Ramos (cell line): ENCODE measurements at regions not wholly inside any gene's neighbourhood (a gene's known extent, or its start where the extent isn't known, plus 50 kb on each side); places are given as distances from the start of the nearest gene placed in this dataset.

Experiments used
- in situ Hi-C: fragments of 300-500 bp; cut with MboI; formaldehyde crosslinking; loops from one replicate; pipeline ENCODE4 v1.14.3; 2022; ENCODE audit warnings: low sequenced_read_pairs; ENCODE audit not compliant: unreplicated experiment

- in situ Hi-C loops = loop anchor here (25.0 kb wide), 1 partner anchor 1746 kb away; no protein-coding TSS in a partner anchor
Measured at GRCh38 chr4:177566691-177567090, 124.5 kb upstream of the AGA start.

GRCh38 chr4:177568931-177569330 is 126.7 kb upstream of the AGA start:
- in situ Hi-C loops = loop anchor here (25.0 kb wide), 1 partner anchor 1743 kb away; no protein-coding TSS in a partner anchor

DNA sequence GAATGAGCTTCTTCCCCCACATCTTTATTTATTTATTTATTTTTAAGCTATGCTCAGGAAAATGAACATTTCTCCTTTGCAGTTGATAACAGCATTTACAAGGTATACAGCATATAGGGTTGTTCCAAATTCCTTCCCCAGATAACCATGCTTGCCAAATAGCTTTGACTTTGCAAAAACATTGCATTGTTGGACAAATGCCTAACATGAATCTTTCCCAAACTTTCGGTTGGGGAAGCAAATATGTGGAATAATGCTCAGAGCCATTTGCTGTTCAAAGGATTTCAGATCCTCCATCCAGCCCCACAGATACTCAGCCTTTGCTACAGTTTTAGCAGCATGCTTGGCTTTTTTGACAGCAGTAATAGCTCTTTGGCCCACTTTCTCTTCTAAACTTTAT is 127.2 kb upstream of the AGA start:
- in situ Hi-C loops = loop anchor here (25.0 kb wide), 1 partner anchor 1743 kb away; no protein-coding TSS in a partner anchor

- in situ Hi-C loops = loop anchor here (25.0 kb wide), 1 partner anchor 1739 kb away; no protein-coding TSS in a partner anchor
Measured at GRCh38 chr4:177573507-177573906, 131.3 kb upstream of the AGA start.

- in situ Hi-C loops = loop anchor here (25.0 kb wide), 1 partner anchor 1738 kb away; no protein-coding TSS in a partner anchor
Measured at GRCh38 chr4:177574446-177574845, 132.2 kb upstream of the AGA start.

DNA sequence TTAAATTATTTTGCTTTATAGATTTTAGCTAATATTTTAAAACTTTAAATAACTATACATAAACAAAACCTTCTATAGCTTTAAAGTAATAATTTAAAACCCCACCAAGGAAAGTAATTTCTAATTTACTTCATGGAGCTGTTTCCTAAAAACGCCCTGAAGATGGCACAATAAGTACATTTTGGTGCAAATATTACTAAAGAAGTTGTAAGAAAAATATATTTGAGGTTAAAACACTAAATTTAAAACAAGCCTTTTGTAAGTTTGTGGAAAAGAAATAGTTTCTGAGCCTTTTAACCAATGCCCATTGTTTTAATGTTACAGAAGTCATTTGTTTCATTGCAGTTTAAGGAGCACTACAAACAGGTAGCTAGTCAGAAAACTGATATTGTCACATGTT is 137.4 kb upstream of the AGA start:
- in situ Hi-C loops = no loop called here

- in situ Hi-C loops = no loop called here
Measured at GRCh38 chr4:177582992-177583391, 140.8 kb upstream of the AGA start.

GRCh38 chr4:177587989-177588388 is 145.8 kb upstream of the AGA start:
- in situ Hi-C loops = no loop called here

- in situ Hi-C loops = no loop called here
Measured at GRCh38 chr4:177595386-177595785, 153.1 kb upstream of the AGA start.

GRCh38 chr4:177596035-177596434 is 153.8 kb upstream of the AGA start:
- in situ Hi-C loops = no loop called here

DNA sequence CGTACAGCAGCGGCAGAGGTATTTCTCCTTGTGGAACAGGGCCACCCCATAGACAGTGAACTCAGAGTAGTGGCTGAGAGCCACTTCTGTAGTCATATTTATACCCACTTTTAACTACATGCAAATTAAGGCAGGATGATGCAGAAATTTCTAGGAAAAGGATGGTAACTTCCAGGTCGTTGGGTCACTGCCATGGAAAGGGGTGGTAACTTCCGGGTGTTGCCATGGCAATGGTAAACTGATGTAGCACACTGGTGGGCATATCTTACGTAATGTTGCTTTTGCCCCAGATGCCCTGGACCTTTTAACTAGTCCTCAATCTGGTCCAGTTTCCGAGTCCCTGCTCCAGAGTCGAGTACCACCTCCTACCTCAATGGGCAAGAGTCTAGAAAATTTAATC is 154.8 kb upstream of the AGA start:
- in situ Hi-C loops = no loop called here

GRCh38 chr4:177605252-177605651 is 163.0 kb upstream of the AGA start:
- in situ Hi-C loops = no loop called here

- in situ Hi-C loops = no loop called here
Measured at GRCh38 chr4:177607111-177607573, 164.9 kb upstream of the AGA start.

DNA sequence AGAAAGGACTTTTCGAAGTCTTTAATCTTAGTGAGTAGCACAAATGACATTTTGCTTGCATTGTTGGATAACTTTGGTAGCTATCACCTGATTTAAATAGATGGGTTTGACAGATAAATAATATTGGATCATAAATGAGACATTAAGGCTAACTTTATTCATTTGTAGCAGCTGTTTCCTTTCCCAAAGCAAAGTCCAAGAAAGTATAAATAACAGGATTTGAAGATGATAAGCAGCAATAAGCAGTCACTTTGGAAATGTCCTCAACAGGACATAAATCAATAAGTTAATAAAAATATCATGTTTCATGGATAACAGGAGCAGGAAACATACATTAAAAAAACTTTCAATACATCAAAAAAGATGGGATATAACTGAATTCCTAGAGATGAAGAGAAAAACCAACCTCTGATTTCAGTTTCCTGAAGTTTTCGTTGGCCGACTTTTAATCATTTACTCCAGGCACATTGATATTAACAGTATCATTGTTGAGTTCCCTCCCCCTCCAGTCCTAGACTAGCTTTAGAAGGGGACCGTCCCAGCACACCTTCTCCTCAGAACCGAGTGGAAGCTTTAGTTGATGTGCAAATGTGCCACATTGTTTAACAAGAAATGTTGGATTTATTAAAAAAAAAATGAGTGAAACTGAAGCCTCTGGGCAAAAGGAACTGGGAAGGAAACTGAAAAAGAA is 169.9 kb upstream of the AGA start:
- in situ Hi-C loops = no loop called here

DNA sequence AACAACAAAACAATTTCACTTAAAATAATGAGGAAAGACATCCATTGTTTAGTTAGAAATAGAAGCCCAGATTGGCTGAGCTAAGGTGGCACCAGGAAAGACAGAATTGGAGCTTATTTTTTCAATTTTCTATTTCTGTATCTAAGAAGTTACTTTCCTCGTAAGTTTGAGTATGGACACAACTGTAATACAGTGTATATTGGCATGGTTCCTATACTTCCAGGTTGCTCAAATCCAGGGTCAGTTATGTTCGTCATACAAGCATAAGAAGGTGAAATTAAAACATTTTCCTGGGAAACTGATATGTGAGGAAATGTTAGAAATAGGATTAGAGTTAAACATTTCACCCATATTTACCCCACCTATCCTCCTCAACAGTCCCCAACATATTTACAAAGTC is 170.4 kb upstream of the AGA start:
- in situ Hi-C loops = no loop called here

DNA sequence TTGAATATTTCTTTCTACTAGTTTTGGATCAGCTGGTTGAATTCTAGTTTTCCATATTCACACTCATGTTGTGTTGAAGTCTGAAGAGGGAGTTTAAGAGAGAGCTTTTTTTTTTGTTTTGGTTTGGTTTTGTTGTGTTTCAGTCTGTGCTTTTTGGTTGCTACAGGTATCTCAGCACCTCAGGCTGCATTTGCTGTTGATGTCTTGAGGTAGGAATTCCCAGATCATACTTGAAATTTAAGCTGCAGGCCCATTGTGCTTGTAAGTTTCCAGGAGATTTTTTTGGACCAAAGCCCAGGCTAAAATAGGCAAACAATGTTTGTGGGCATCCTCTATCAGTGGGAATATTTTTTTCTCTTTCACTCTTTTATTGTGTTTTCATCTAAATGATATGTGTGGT is 190.2 kb upstream of the AGA start:
- in situ Hi-C loops = no loop called here

DNA sequence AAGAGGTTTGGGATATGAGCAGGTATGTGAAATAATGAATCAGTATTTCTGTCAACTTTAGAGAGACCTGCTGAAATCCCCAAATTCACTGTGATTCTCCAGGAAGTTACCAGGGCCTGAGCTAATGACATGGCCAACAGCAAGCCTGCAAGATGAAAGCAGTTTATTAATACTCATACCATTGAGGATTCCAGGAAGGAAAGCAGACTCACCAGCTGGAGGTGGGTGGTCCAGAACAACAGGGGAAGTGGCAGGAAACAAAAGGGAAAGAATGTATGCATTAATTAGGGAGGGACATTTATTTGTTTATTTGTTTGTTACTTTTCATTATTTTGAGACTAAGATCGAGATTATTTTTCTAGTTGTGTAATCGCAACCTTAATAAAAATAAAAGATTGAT is 196.6 kb upstream of the AGA start:
- in situ Hi-C loops = no loop called here

DNA sequence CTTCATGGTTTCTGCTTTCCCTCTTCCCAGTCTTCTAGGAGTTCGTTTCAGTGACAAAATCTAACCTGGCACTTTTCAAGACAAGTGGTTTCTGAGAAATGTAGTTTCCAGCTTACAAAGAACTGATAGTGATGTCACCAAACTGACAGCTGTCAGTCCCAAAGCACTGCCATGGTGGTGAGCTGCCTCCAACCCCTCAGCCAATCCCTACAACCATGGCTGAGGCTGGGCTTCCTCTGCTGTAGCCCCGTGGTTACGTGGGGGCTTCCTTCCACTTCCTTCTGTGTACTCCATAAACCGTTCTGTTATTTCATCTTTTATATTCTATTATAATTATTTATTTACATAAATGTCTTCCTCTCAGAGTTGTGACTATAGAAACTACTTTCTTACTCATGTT is 198.6 kb upstream of the AGA start:
- in situ Hi-C loops = no loop called here

DNA sequence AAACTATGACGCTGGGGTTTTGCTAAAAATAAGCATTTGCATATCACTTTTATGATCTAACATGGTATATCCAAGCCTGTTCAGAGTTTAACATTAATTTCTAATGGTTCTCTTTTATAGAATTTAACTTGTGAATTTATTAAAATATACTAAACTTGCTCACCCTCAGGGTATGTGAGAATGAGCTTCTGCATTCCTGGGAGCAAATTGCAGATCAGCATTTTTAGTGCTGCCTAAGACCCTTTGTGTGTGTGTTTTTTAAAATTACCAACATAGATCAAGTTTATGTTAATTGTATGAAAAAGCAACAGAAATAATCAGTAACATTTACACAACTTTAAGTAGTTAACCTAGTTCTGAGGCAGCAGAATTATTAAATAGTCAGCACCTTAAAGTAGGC is 218.0 kb upstream of the AGA start:
- in situ Hi-C loops = no loop called here

- in situ Hi-C loops = no loop called here
Measured at GRCh38 chr4:177667687-177668086, 225.4 kb upstream of the AGA start.

GRCh38 chr4:177671387-177671786 is 229.2 kb upstream of the AGA start:
- in situ Hi-C loops = no loop called here

DNA sequence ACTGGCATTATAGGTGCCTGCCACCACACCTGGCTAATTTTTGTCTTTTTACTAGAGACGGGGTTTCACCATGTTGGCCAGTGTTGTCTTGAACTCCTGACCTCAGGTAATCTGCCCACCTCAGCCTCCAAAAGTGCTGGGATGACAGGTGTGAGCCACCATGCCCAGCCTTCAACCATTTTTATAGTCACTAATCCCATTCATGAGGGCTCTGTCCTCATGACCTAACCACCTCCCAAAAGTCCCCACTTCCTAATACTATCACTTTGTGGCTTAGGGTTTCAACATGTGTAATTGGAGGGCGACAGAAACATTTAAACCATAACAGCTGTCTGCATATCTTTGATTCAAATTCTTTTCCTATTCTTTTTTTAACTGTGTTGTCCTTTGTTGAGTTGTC is 229.6 kb upstream of the AGA start:
- in situ Hi-C loops = no loop called here
